ENCODE measurements at regions not wholly inside any gene's neighbourhood (a gene's known extent, or its start where the extent isn't known, plus 50 kb on each side); places are given as distances from the start of the nearest gene placed in this dataset.

DNA sequence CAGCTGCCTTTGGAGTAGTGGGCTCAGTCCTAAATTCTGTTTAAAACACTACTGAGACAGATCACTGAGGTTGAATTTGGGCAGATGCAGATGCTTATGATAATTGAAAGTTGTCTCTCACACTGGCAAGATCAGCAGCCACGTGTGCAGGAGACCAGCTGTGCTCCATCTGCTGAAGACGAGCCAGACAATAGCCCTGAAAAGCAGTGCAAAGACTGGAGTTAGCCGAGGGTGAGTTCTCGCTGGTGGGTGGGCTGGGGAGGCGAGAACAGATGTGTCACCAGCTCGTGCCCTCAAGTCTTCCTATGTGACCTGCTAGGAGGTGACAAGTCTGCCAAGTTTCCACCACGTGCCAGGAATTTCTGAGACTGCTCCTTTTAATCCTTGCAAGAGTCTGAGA is 661.3 kb upstream of the B3GAT1 start:
- H2AK5ac ChIP-seq (ENCODE audit: low read depth, low read length) = no peak overlapping the region
- DNase-seq (ENCODE audit: low read depth in 1 of 2, low spot score in 2 of 2) (no peak), FAIRE-seq (no peak)
- H4K8ac ChIP-seq (ENCODE audit: extremely low read depth, insufficient read depth, low read length) = no peak overlapping the region
- no peaks in the 10 kb centered on the region for H3K36me3 ChIP-seq (ENCODE audit: control insufficient read depth in 2 of 4, insufficient read depth in 4 of 4, low read length in 3 of 4)
- H4K5ac ChIP-seq (ENCODE audit: insufficient read length, low read depth, low read length) = no peak overlapping the region
- 96% methylated on average over 7 of the region's 7 CpGs; no CpG with 5 or more reads in 1 of the 2 experiments for WGBS, 2 experiments (ENCODE audit: extremely low coverage in 1 of 2, insufficient coverage in 1 of 2, insufficient read length in 1 of 2, insufficient replicate concordance in 2 of 2, low coverage in 1 of 2, low lambda C conversion rate in 2 of 2, missing lambda C conversion rate in 1 of 2)
- no peak overlapping the region for H3K4me3 ChIP-seq (ENCODE audit: extremely low read depth in 1 of 4, insufficient read depth in 2 of 4, low read depth in 3 of 4, low read length in 4 of 4)
- no peaks in the 10 kb centered on the region for H3K79me1 ChIP-seq (ENCODE audit: low read depth, low read length)
- ChIA-PET POLR2A (ENCODE audit: partially characterized antibody) (no interaction called here), CTCF (ENCODE audit: partially characterized antibody) (interaction anchor here (0.6 to 4.1 kb wide), 7 partner anchors 46 to 1229 kb away, joined by 3 to 27 read pairs (median 3); no protein-coding TSS in a partner anchor)
- H3K4ac ChIP-seq (replicated peaks; ENCODE audit: insufficient read length, low read depth, low read length) = no peak overlapping the region
- no peak overlapping the region for H2BK5ac ChIP-seq (ENCODE audit: low read depth, low read length)
- H3K18ac ChIP-seq (ENCODE audit: extremely low read depth, low read length) = no peak overlapping the region
- H3K27ac ChIP-seq (ENCODE audit: low read depth, low read length) = no peak overlapping the region
- H2AFZ ChIP-seq (ENCODE audit: low read length) = no peak overlapping the region
- no peaks in the 10 kb centered on the region; the same call in 1 of the 2 replicates for H3K23me2 ChIP-seq (ENCODE audit: low read depth, low read length)
- H3K23ac ChIP-seq (ENCODE audit: insufficient read length) = no peak overlapping the region
- H2BK15ac ChIP-seq (ENCODE audit: low read length) = no peak overlapping the region
- H4K91ac ChIP-seq (replicated peaks; ENCODE audit: insufficient read length, low read length) = no peak overlapping the region
- H3K4me1 ChIP-seq (replicated peaks in 1 of 4; ENCODE audit: control insufficient read depth in 3 of 4, insufficient read depth in 4 of 4, low read length in 3 of 4) = no peaks in the 10 kb centered on the region; a peak in 1 of 7 replicates
- no peak overlapping the region for H2BK12ac ChIP-seq (ENCODE audit: low read depth, low read length)
- H3K56ac ChIP-seq (replicated peaks; ENCODE audit: insufficient read length, low read depth, low read length) = no peak overlapping the region
- no peaks in the 10 kb centered on the region for H4K20me1 ChIP-seq (replicated peaks in 1 of 2; ENCODE audit: control insufficient read depth in 1 of 2, insufficient read depth in 2 of 2, low read length in 2 of 2)
- H3K9me3 ChIP-seq (ENCODE audit: insufficient read depth in 2 of 2, low read depth in 1 of 2, low read length in 1 of 2) = peaks cover 6 to 23% of the 10 kb centered on the region in 2 experiments
- no peak overlapping the region for H2BK20ac ChIP-seq (ENCODE audit: low read length)
- H2BK120ac ChIP-seq (replicated peaks; ENCODE audit: low read depth, low read length) = no peak overlapping the region
- H3K79me2 ChIP-seq (ENCODE audit: control insufficient read depth in 1 of 2, insufficient read depth in 2 of 2, low read length in 2 of 2) = no peaks in the 10 kb centered on the region
- H3K27me3 ChIP-seq (replicated peaks in 1 of 4; ENCODE audit: control insufficient read depth in 3 of 4, extremely low read depth in 1 of 4, insufficient read depth in 3 of 4, low read length in 3 of 4) = no peaks in the 10 kb centered on the region
- no peak overlapping the region for H3K4me2 ChIP-seq (ENCODE audit: insufficient read depth in 1 of 2, low read depth in 2 of 2, low read length in 2 of 2)
- no peak overlapping the region for H3K14ac ChIP-seq (ENCODE audit: insufficient read length)
- no peak overlapping the region; a peak in 1 of 7 replicates for H3K9ac ChIP-seq (replicated peaks in 1 of 4; ENCODE audit: extremely low read depth in 1 of 4, low read depth in 3 of 4, low read length in 3 of 4)
- TF ChIP-seq EGR1 (IDR thresholded peaks at IDR 0.05; ENCODE audit: borderline replicate concordance, low read depth, low read length) (no peak), KDM4A (IDR thresholded peaks at IDR 0.05; ENCODE audit: low read depth, low read length, severe bottlenecking) (no peak), CTBP2 (IDR thresholded peaks at IDR 0.05; ENCODE audit: borderline replicate concordance, insufficient read depth, insufficient read length, low read length) (no peak), BCL11A (IDR thresholded peaks at IDR 0.05; ENCODE audit: low read depth in 2 of 2, low read length in 2 of 2) (no peak), HDAC6 (IDR thresholded peaks at IDR 0.05; ENCODE audit: low read depth, low read length) (no peak), NANOG (IDR thresholded peaks at IDR 0.05; ENCODE audit: insufficient read depth, low read depth, low read length, poor library complexity, severe bottlenecking) (no peak), TCF12 (IDR thresholded peaks at IDR 0.05; ENCODE audit: low read depth, low read length) (no peak), SAP30 (IDR thresholded peaks at IDR 0.05; ENCODE audit: insufficient read depth, insufficient replicate concordance, low read length) (no peak), CBX8 (IDR thresholded peaks at IDR 0.05; ENCODE audit: borderline replicate concordance, low read depth, low read length) (no peak), SP4 (IDR thresholded peaks at IDR 0.05; ENCODE audit: low read length) (no peak), SP2 (IDR thresholded peaks at IDR 0.05; ENCODE audit: low read length) (no peak)
- TF ChIP-seq, protein P1, sequence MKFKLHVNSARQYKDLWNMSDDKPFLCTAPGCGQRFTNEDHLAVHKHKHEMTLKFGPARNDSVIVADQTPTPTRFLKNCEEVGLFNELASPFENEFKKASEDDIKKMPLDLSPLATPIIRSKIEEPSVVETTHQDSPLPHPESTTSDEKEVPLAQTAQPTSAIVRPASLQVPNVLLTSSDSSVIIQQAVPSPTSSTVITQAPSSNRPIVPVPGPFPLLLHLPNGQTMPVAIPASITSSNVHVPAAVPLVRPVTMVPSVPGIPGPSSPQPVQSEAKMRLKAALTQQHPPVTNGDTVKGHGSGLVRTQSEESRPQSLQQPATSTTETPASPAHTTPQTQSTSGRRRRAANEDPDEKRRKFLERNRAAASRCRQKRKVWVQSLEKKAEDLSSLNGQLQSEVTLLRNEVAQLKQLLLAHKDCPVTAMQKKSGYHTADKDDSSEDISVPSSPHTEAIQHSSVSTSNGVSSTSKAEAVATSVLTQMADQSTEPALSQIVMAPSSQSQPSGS (IDR thresholded peaks at IDR 0.05; ENCODE audit: low read length) = no peak
- TF ChIP-seq, protein P2, sequence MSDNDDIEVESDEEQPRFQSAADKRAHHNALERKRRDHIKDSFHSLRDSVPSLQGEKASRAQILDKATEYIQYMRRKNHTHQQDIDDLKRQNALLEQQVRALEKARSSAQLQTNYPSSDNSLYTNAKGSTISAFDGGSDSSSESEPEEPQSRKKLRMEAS (IDR thresholded peaks at IDR 0.05) = no peak
